HFFc6 (cell line): ENCODE measurements at regions not wholly inside any gene's neighbourhood (a gene's known extent, or its start where the extent isn't known, plus 50 kb on each side); places are given as distances from the start of the nearest gene placed in this dataset.
"Not testable (repeated sequence)": the region's sequence is repeated elsewhere in the genome, so short reads cannot be mapped to it uniquely, and the experiment has no call there.

Experiments used
- DNase-seq: peaks from one replicate; pipeline ENCODE4 v3.0.0-alpha.2; 2018
- H3K27ac Mint-ChIP-seq: 2 replicates; pipeline ENCODE4 v1.8.0; 2020; ENCODE audit warnings: mild to moderate bottlenecking, mixed read lengths
- H3K27me3 Mint-ChIP-seq: 2 replicates; pipeline ENCODE4 v1.8.0; 2021; ENCODE audit warnings: mild to moderate bottlenecking, moderate library complexity, mixed read lengths; ENCODE audit not compliant: insufficient read depth
- H3K36me3 Mint-ChIP-seq: 2 replicates; pipeline ENCODE4 v1.8.0; 2021; ENCODE audit warnings: low read depth, mixed read lengths
- H3K4me1 Mint-ChIP-seq: 2 replicates; pipeline ENCODE4 v1.8.0; 2020; ENCODE audit warnings: low read depth, mixed read lengths
- H3K4me3 Mint-ChIP-seq: 2 replicates; pipeline ENCODE4 v1.8.0; 2020; ENCODE audit warnings: mild to moderate bottlenecking, moderate library complexity, mixed read lengths
- H3K9me3 Mint-ChIP-seq: 2 replicates; pipeline ENCODE4 v1.8.0; 2020; ENCODE audit warnings: mild to moderate bottlenecking, mixed read lengths
- CTCF ChIP-seq: fragments of 200-600 bp; sonication (generic); IDR thresholded peaks from 2 replicates; pipeline ENCODE4 v1.5.0; 2021; ENCODE audit warnings: antibody characterized with exemption, mild to moderate bottlenecking

- no peaks in the 10 kb centered on the region for H3K36me3 Mint-ChIP-seq
- no peak overlapping the region for H3K27ac Mint-ChIP-seq
- no peaks in the 10 kb centered on the region for H3K9me3 Mint-ChIP-seq
- no peak for DNase-seq
- no peaks in the 10 kb centered on the region for H3K27me3 Mint-ChIP-seq
- H3K4me3 Mint-ChIP-seq: no peak overlapping the region
- H3K4me1 Mint-ChIP-seq: peaks cover 15% of the 10 kb centered on the region
- TF ChIP-seq CTCF: no peak
Observed at GRCh38 chr5:39531306-39531705, 106.5 kb upstream of the DAB2 start.

- Mint-ChIP-seq H3K4me1 (peaks cover 44% of the 10 kb centered on the region), H3K36me3 (no peaks in the 10 kb centered on the region), H3K9me3 (no peaks in the 10 kb centered on the region), H3K27ac (no peak overlapping the region; the same call in 1 of the 2 replicates), H3K4me3 (no peak overlapping the region), H3K27me3 (no peaks in the 10 kb centered on the region; the same call in 1 of the 2 replicates)
- no peak for TF ChIP-seq CTCF
- DNase-seq: no peak
Observed at GRCh38 chr5:39526914-39527477, 102.2 kb upstream of the DAB2 start.

- not testable (repeated sequence) for H3K9me3 Mint-ChIP-seq, H3K36me3 Mint-ChIP-seq, H3K27ac Mint-ChIP-seq, H3K4me3 Mint-ChIP-seq, H3K27me3 Mint-ChIP-seq, DNase-seq
- peaks cover 56% of the 10 kb centered on the region for H3K4me1 Mint-ChIP-seq
Observed at GRCh38 chr5:39525781-39526180, 101.0 kb upstream of the DAB2 start.

GRCh38 chr5:39525271-39525670 lies 100.5 kb upstream of the DAB2 start:
- no peak for DNase-seq
- TF ChIP-seq CTCF: no peak
- Mint-ChIP-seq H3K36me3 (peaks cover 4% of the 10 kb centered on the region; the same call in 1 of the 2 replicates), H3K27me3 (no peaks in the 10 kb centered on the region; the same call in 1 of the 2 replicates), H3K4me3 (no peak overlapping the region), H3K9me3 (no peaks in the 10 kb centered on the region), H3K4me1 (peaks cover 61% of the 10 kb centered on the region), H3K27ac (no peak overlapping the region)

GRCh38 chr5:39523821-39524220 lies 99.0 kb upstream of the DAB2 start:
- Mint-ChIP-seq H3K9me3 (no peaks in the 10 kb centered on the region), H3K27me3 (no peaks in the 10 kb centered on the region; the same call in 1 of the 2 replicates), H3K36me3 (peaks cover 4% of the 10 kb centered on the region; the same call in 1 of the 2 replicates), H3K4me3 (no peak overlapping the region), H3K4me1 (peaks cover 72% of the 10 kb centered on the region), H3K27ac (peak overlapping the region; percentile 63)
- peak; percentile 55 for DNase-seq
- no peak for TF ChIP-seq CTCF

GRCh38 chr5:39521940-39522590 lies 97.3 kb upstream of the DAB2 start:
- no peaks in the 10 kb centered on the region; the same call in 1 of the 2 replicates for H3K27me3 Mint-ChIP-seq
- H3K4me1 Mint-ChIP-seq: peaks cover 88% of the 10 kb centered on the region
- no peak for TF ChIP-seq CTCF
- H3K9me3 Mint-ChIP-seq: no peaks in the 10 kb centered on the region
- peaks cover 4% of the 10 kb centered on the region; the same call in 1 of the 2 replicates for H3K36me3 Mint-ChIP-seq
- 0 out of 2 replicates have a peak overlapping the region, but pooled peaks have one; percentile 0 for H3K4me3 Mint-ChIP-seq
- H3K27ac Mint-ChIP-seq: peak overlapping the region; percentile 93
- no peak for DNase-seq
